ENCODE measurements at regions not wholly inside any gene's neighbourhood (a gene's known extent, or its start where the extent isn't known, plus 50 kb on each side); places are given as distances from the start of the nearest gene placed in this dataset.
"Not testable (repeated sequence)": the region's sequence is repeated elsewhere in the genome, so short reads cannot be mapped to it uniquely, and the experiment has no call there.

DNA sequence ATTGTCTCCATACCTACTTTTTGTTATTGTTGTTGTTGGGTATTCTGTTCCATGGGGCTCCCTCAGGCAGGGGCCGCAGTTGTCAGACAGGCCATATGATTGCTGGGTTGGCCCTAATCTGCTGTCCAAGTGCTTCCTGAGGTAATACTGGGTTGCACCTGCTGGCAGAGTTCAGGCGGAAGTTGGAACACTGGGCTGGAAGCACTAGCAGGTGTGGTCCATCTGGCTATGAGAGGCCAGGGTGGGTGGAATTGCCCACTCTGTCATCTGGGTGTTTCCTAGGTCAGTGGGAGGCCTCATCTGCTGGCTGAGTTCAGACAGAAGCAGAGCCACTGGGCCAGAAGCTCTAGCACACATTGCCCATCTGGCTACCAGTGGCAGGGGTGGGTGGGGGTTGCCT, 81.3 kb upstream of the NID2 start:
- no peaks in the 10 kb centered on the region for H3K9me3 ChIP-seq
- no peaks in the 10 kb centered on the region for H3K27me3 ChIP-seq
- in situ Hi-C loops (cut with MboI; ENCODE audit: low pct_ligation_motif_present in 1 of 4, low pct_unique_long_range_greater_than_20kb in 1 of 4, low sequenced_read_pairs in 3 of 4) (loop anchor here in 1 of 4 donors (10.0 kb wide), 1 partner anchor 135 kb away; no protein-coding TSS in a partner anchor), intact Hi-C loops (cut with DNase I; ENCODE audit: low total_unique reads) (no loop called here)
- peaks cover 0 to 7% (median 0%) of the 10 kb centered on the region in 4 donors for H3K4me1 ChIP-seq
- TF ChIP-seq CTCF (IDR thresholded peaks at IDR 0.05) (no peak), POLR2AphosphoS5 (IDR thresholded peaks at IDR 0.05) (no peak), EP300 (IDR thresholded peaks at IDR 0.05; ENCODE audit: low read depth) (no peak), POLR2A (IDR thresholded peaks at IDR 0.05) (no peak)
- H3K27ac ChIP-seq = no peak overlapping the region
- WGBS, 2 donors (ENCODE audit: low coverage in 1 of 2) = 83% methylated on average over 2 of the region's 2 CpGs; no CpG with 5 or more reads in 1 of the 2 donors
- no peaks in the 10 kb centered on the region for H3K36me3 ChIP-seq
- H3K4me3 ChIP-seq = no peak overlapping the region
- no peak for DNase-seq

GRCh38 chr14:52148371-52148770, 79.5 kb upstream of the NID2 start:
- no peak for DNase-seq
- no peaks in the 10 kb centered on the region for H3K36me3 ChIP-seq
- intact Hi-C loops (cut with DNase I; ENCODE audit: low total_unique reads) = no loop called here
- H3K27ac ChIP-seq = no peak overlapping the region
- no peak overlapping the region for H3K4me3 ChIP-seq
- no peaks in the 10 kb centered on the region for H3K27me3 ChIP-seq
- no peaks in the 10 kb centered on the region for H3K4me1 ChIP-seq
- in situ Hi-C loops (cut with MboI; ENCODE audit: low pct_ligation_motif_present in 1 of 4, low pct_unique_long_range_greater_than_20kb in 1 of 4, low sequenced_read_pairs in 3 of 4) = loop anchor here in 1 of 4 donors (25.0 kb wide), 1 partner anchor 139 kb away; no protein-coding TSS in a partner anchor
- no peaks in the 10 kb centered on the region for H3K9me3 ChIP-seq
- WGBS, 2 donors (ENCODE audit: low coverage in 1 of 2) = 57 to 84% methylated on average over 1 of the region's 1 CpG
- no peak for TF ChIP-seq EP300 (IDR thresholded peaks at IDR 0.05; ENCODE audit: low read depth)
- no peak for TF ChIP-seq POLR2AphosphoS5 (IDR thresholded peaks at IDR 0.05)
- no peak for TF ChIP-seq POLR2A (IDR thresholded peaks at IDR 0.05)
- TF ChIP-seq CTCF (IDR thresholded peaks at IDR 0.05) = no peak

GRCh38 chr14:52146504-52146903, 77.6 kb upstream of the NID2 start:
- no peaks in the 10 kb centered on the region for H3K4me1 ChIP-seq
- in situ Hi-C loops (cut with MboI; ENCODE audit: low pct_ligation_motif_present in 1 of 4, low pct_unique_long_range_greater_than_20kb in 1 of 4, low sequenced_read_pairs in 3 of 4) = loop anchor here in 1 of 4 donors (25.0 kb wide), 1 partner anchor 141 kb away; no protein-coding TSS in a partner anchor
- intact Hi-C loops (cut with DNase I; ENCODE audit: low total_unique reads) = no loop called here

DNA sequence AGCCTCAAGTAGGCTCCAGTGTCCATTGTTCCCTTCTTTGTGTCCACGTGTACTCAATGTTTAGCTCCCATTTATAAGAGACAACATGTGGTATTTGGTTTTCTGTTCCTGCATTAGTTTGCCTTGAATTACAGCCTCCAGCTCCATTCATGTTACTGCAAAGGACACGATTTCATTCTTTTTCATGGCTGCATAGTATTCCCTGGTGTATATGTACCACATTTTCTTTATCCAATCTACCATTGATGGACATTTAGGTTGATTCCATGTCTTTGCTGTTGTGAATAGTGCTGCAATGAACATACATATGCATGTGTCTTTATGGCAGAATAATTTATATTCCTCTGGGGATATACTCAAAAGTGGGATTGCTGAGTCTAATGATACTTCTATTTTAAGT, 75.2 kb upstream of the NID2 start:
- in situ Hi-C loops (cut with MboI; ENCODE audit: low pct_ligation_motif_present in 1 of 4, low pct_unique_long_range_greater_than_20kb in 1 of 4, low sequenced_read_pairs in 3 of 4) = loop anchor here in 1 of 4 donors (25.0 kb wide), 1 partner anchor 143 kb away; no protein-coding TSS in a partner anchor
- intact Hi-C loops (cut with DNase I; ENCODE audit: low total_unique reads); H3K27me3 ChIP-seq; H3K9me3 ChIP-seq; H3K4me3 ChIP-seq; H3K4me1 ChIP-seq; H3K36me3 ChIP-seq; DNase-seq; H3K27ac ChIP-seq: not testable (repeated sequence)
- 87 to 94% methylated on average over 2 of the region's 2 CpGs for WGBS, 2 donors (ENCODE audit: low coverage in 1 of 2)

More at GRCh38 chr14:52146504-52146903, 77.6 kb upstream of the NID2 start:
- no peaks in the 10 kb centered on the region for H3K36me3 ChIP-seq
- no peak for DNase-seq
- no peak overlapping the region for H3K27ac ChIP-seq
- no peak for TF ChIP-seq EP300 (IDR thresholded peaks at IDR 0.05; ENCODE audit: low read depth)
- TF ChIP-seq CTCF (IDR thresholded peaks at IDR 0.05) = peak in 1 of 5 experiments; percentile 8
- H3K4me3 ChIP-seq = no peak overlapping the region
- H3K27me3 ChIP-seq = no peaks in the 10 kb centered on the region
- H3K9me3 ChIP-seq = no peaks in the 10 kb centered on the region
- WGBS, 2 donors (ENCODE audit: low coverage in 1 of 2) = 16 to 32% methylated on average over 2 of the region's 2 CpGs

- intact Hi-C loops (cut with DNase I; ENCODE audit: low total_unique reads) = no loop called here
- no peaks in the 10 kb centered on the region for H3K4me1 ChIP-seq
- no peak overlapping the region for H3K4me3 ChIP-seq
- TF ChIP-seq POLR2AphosphoS5 (IDR thresholded peaks at IDR 0.05) = no peak
- TF ChIP-seq EP300 (IDR thresholded peaks at IDR 0.05; ENCODE audit: low read depth) = no peak
- TF ChIP-seq POLR2A (IDR thresholded peaks at IDR 0.05) = no peak
- no peak for TF ChIP-seq CTCF (IDR thresholded peaks at IDR 0.05)
- H3K27ac ChIP-seq = no peak overlapping the region
- DNase-seq = no peak
- no peaks in the 10 kb centered on the region for H3K27me3 ChIP-seq
- H3K36me3 ChIP-seq = no peaks in the 10 kb centered on the region
- H3K9me3 ChIP-seq = no peaks in the 10 kb centered on the region
- in situ Hi-C loops (cut with MboI; ENCODE audit: low pct_ligation_motif_present in 1 of 4, low pct_unique_long_range_greater_than_20kb in 1 of 4, low sequenced_read_pairs in 3 of 4) = loop anchor here in 1 of 4 donors (25.0 kb wide), 1 partner anchor 145 kb away; no protein-coding TSS in a partner anchor
Measured at GRCh38 chr14:52142504-52142903, 73.6 kb upstream of the NID2 start.
